GM12878 (cell line): ENCODE measurements at regions not wholly inside any gene's neighbourhood (a gene's known extent, or its start where the extent isn't known, plus 50 kb on each side); places are given as distances from the start of the nearest gene placed in this dataset.
A peak's percentile ranks its signal among the peaks of the same experiment; 100 is the strongest.

Experiments
- ATAC-seq: fragments of 200-7000 bp; cut with Tn5 transposase; 3 replicates; pipeline ENCODE4 v1.9.1; 2020; ENCODE audit warnings: mild to moderate bottlenecking, moderate library complexity
- BruUV-seq: library from RNA; stranded (reverse); fragments of 400-500 nt; replicated peaks from 2 replicates; lab custom pipeline; 2021; lab: Mats Ljungman, UMichigan
- CTCF ChIA-PET: fragments of 300-600 bp; sonication (Branson Sonifier 250); formaldehyde crosslinking; extraction: SDS; loops from one replicate; lab custom pipeline; 2021; ENCODE audit warnings: inconsistent platforms; lab: Yijun Ruan, JAX
- POLR2A ChIA-PET: fragments of 350-600 bp; formaldehyde crosslinking; extraction: SDS; loops from one replicate; lab custom pipeline; 2021; ENCODE audit warnings: inconsistent platforms; lab: Charles Lee
- RAD21 ChIA-PET: fragments of 300-600 bp; sonication (Branson Sonifier 250); formaldehyde crosslinking; loops from one replicate; lab custom pipeline; 2023; ENCODE audit warnings: antibody characterized with exemption; ENCODE audit not compliant: unreplicated experiment; lab: Charles Lee
- SMC1A ChIA-PET: fragments of 300-600 bp; sonication (Branson Sonifier 250); formaldehyde crosslinking; loops from one replicate; lab custom pipeline; 2023; ENCODE audit not compliant: unreplicated experiment, uncharacterized antibody; lab: Charles Lee
- DNase-seq: peaks from one replicate; pipeline ENCODE4 v3.0.0-alpha.2; 2011; ENCODE audit warnings: low read depth, low spot score
- FAIRE-seq: peaks from 3 replicates; lab custom pipeline; 2011; peaks lifted over from hg19 to GRCh38; lab: Jason Lieb, UNC
- H2AFZ ChIP-seq: 2 replicates; pipeline ENCODE4 v1.6.0; 2011; ENCODE audit warnings: low read depth, low read length, control low read depth; ENCODE audit not compliant: control insufficient read depth
- H3K27ac ChIP-seq: 2 replicates; pipeline ENCODE4 v1.5.1; 2011; ENCODE audit warnings: control low read depth; ENCODE audit not compliant: control insufficient read depth, insufficient read depth
- H3K27me3 ChIP-seq, 2 experiments: replicated peaks in 1 of 2; 2 replicates each; pipeline versions ENCODE4 v1.6.0 to v1.6.1; 2011; ENCODE audit warnings: low read length in 1 of 2; ENCODE audit not compliant: control insufficient read depth in 2 of 2, insufficient read depth in 2 of 2
- H3K36me3 ChIP-seq, 2 experiments: 2 replicates each; pipeline ENCODE4 v1.5.1; 2011; ENCODE audit warnings: low read length in 1 of 2; ENCODE audit not compliant: control insufficient read depth in 2 of 2, insufficient read depth in 2 of 2
- H3K4me1 ChIP-seq: 2 replicates; pipeline ENCODE4 v1.6.1; 2011; ENCODE audit warnings: mild to moderate bottlenecking, low read length, moderate library complexity, mixed read lengths; ENCODE audit not compliant: control insufficient read depth, insufficient read depth
- H3K4me2 ChIP-seq: 2 replicates; pipeline ENCODE4 v1.6.0; 2011; ENCODE audit warnings: control low read depth; ENCODE audit not compliant: control insufficient read depth, insufficient read depth
- H3K4me3 ChIP-seq: fragments of 200-600 bp; sonication (generic); 2 replicates; pipeline ENCODE4 v1.5.1; 2016
- H3K79me2 ChIP-seq: 2 replicates; pipeline ENCODE4 v1.6.0; 2011; ENCODE audit warnings: low read length; ENCODE audit not compliant: control insufficient read depth, insufficient read depth
- H3K9ac ChIP-seq: 2 replicates; pipeline ENCODE4 v1.8.0; 2011; ENCODE audit warnings: low read length, control low read depth, mixed read lengths; ENCODE audit not compliant: control insufficient read depth, insufficient read depth
- H3K9me3 ChIP-seq: replicated peaks from 3 replicates; pipeline ENCODE4 v1.5.1; 2011; ENCODE audit warnings: mild to moderate bottlenecking, low read length; ENCODE audit not compliant: control insufficient read depth, insufficient read depth
- H4K20me1 ChIP-seq: 2 replicates; pipeline ENCODE4 v1.6.0; 2011; ENCODE audit not compliant: control insufficient read depth, insufficient read depth
- CBFB ChIP-seq: IDR thresholded peaks from 2 replicates; pipeline ENCODE4 v1.6.1; 2016; ENCODE audit warnings: antibody characterized with exemption, low read depth
- CBX5 ChIP-seq: sonication (generic); IDR thresholded peaks from 2 replicates; pipeline ENCODE4 v1.6.1; 2016; ENCODE audit warnings: low read depth, moderate library complexity, mild to moderate bottlenecking, inconsistent platforms
- CREM ChIP-seq: IDR thresholded peaks from 2 replicates; pipeline ENCODE4 v1.6.1; 2014; ENCODE audit warnings: antibody characterized with exemption, low read depth
- EED ChIP-seq: sonication (generic); IDR thresholded peaks from 2 replicates; pipeline ENCODE4 v1.6.1; 2016; ENCODE audit warnings: antibody characterized with exemption, low read depth
- EP300 ChIP-seq, 2 experiments: fragments of 150-350 bp in 1 of 2; IDR thresholded peaks; 2 replicates each; pipeline ENCODE4 v1.6.1; 2011 to 2012; ENCODE audit warnings: low read depth in 2 of 2, low read length in 2 of 2, borderline replicate concordance in 1 of 2, improper control_type of control experiment in 1 of 2, inconsistent platforms in 1 of 2; ENCODE audit not compliant: control insufficient read depth in 1 of 2
- ETV6 ChIP-seq, 2 experiments: fragments of 450-650 bp in 1 of 2; IDR thresholded peaks in 1 of 2; conservative IDR thresholded peaks in 1 of 2; 2 replicates each; pipeline ENCODE4 v1.6.1; 2014; ENCODE audit warnings: antibody characterized with exemption in 1 of 2, borderline replicate concordance in 1 of 2, low read depth in 1 of 2, mild to moderate bottlenecking in 1 of 2, moderate library complexity in 1 of 2
- IRF5 ChIP-seq: fragments of 450-650 bp; IDR thresholded peaks from 2 replicates; pipeline ENCODE4 v1.6.1; 2017; ENCODE audit warnings: borderline replicate concordance
- KDM1A ChIP-seq: fragments of 200-600 bp; sonication (generic); IDR thresholded peaks from 2 replicates; pipeline ENCODE4 v1.6.1; 2016; ENCODE audit warnings: borderline replicate concordance
- MTA3 ChIP-seq: IDR thresholded peaks from 2 replicates; pipeline ENCODE4 v1.6.1; 2012; ENCODE audit warnings: low read length, inconsistent platforms, borderline replicate concordance
- NBN ChIP-seq: fragments of 450-650 bp; IDR thresholded peaks from 2 replicates; pipeline ENCODE4 v1.6.1; 2016
- PML ChIP-seq: IDR thresholded peaks from 2 replicates; pipeline ENCODE4 v1.6.1; 2012; ENCODE audit warnings: low read length, inconsistent platforms
- POLR2AphosphoS5 ChIP-seq: IDR thresholded peaks from 2 replicates; pipeline ENCODE4 v1.6.1; 2011; ENCODE audit warnings: mild to moderate bottlenecking, low read length, inconsistent platforms
- RAD51 ChIP-seq: fragments of 450-650 bp; IDR thresholded peaks from 2 replicates; pipeline ENCODE4 v1.6.1; 2016; ENCODE audit warnings: moderate library complexity, mild to moderate bottlenecking, inconsistent platforms
- SMAD1 ChIP-seq: fragments of 450-650 bp; IDR thresholded peaks from 2 replicates; pipeline ENCODE4 v1.6.1; 2018; ENCODE audit warnings: mild to moderate bottlenecking, low read depth; ENCODE audit not compliant: partially characterized antibody
- SMC3 ChIP-seq: IDR thresholded peaks from 2 replicates; pipeline ENCODE4 v1.6.1; 2011; ENCODE audit warnings: low read length, improper control_type of control experiment, borderline replicate concordance
- ZBED1 ChIP-seq: IDR thresholded peaks from 2 replicates; pipeline ENCODE4 v1.6.1; 2016; ENCODE audit warnings: borderline replicate concordance
- WGBS: methylation state at CpG from one replicate; pipeline ENCODE4 v1.1.6; 2016; ENCODE audit warnings: low lambda C conversion rate; ENCODE audit not compliant: insufficient replicate concordance, insufficient coverage; ENCODE audit errors: missing lambda C conversion rate; 5-methylcytosine and 5-hydroxymethylcytosine counted together
- in situ Hi-C: fragments of 300-500 bp; cut with MboI; formaldehyde crosslinking; loops from 9 replicates; pipeline ENCODE4 v1.14.3; 2018; ENCODE audit warnings: mixed read lengths
- intact Hi-C: fragments of 100-400 bp; cut with micrococcal nuclease; formaldehyde crosslinking; loops from one replicate; pipeline ENCODE4 v1.14.2; 2022; ENCODE audit not compliant: unreplicated experiment

GRCh38 chr21:25465263-25465662 is 142.0 kb downstream of the MRPL39 start:
- H2AFZ ChIP-seq: no peak overlapping the region
- peaks cover 34% of the 10 kb centered on the region for H3K4me1 ChIP-seq
- DNase-seq (no peak), ATAC-seq (peak; percentile 33), FAIRE-seq (no peak)
- peaks cover 14% of the 10 kb centered on the region; the same call in 2 of the 3 replicates for H3K9me3 ChIP-seq
- intact Hi-C loops (loop anchor here (2.0 kb wide), 2 partner anchors 38 to 96 kb away; no protein-coding TSS in a partner anchor), in situ Hi-C loops (no loop called here)
- H3K4me2 ChIP-seq: no peak overlapping the region
- BruUV-seq: no TSS peak
- RAD21 ChIA-PET: interaction anchor here (0.8 to 3.5 kb wide), 16 partner anchors 9 to 167 kb away, joined by 3 to 21 read pairs (median 4); no protein-coding TSS in a partner anchor
- POLR2A ChIA-PET: interaction anchor here (0.6 to 2.5 kb wide), 5 partner anchors 9 to 43 kb away, joined by 3 to 8 read pairs (median 5); no protein-coding TSS in a partner anchor
- H3K27ac ChIP-seq: peak overlapping the region; percentile 87
- H3K27me3 ChIP-seq: no peaks in the 10 kb centered on the region
- peak overlapping the region; percentile 22; the same call in 1 of the 2 replicates for H3K4me3 ChIP-seq
- peaks cover 28% of the 10 kb centered on the region for H3K79me2 ChIP-seq
- no peaks in the 10 kb centered on the region for H3K36me3 ChIP-seq
- peak; percentile 29; the same call in 1 of the 2 replicates for TF ChIP-seq POLR2AphosphoS5
- TF ChIP-seq CBFB: no peak
- no peaks in the 10 kb centered on the region for H4K20me1 ChIP-seq
- no peak overlapping the region for H3K9ac ChIP-seq
- SMC1A ChIA-PET: interaction anchor here (0.8 to 4.4 kb wide), 19 partner anchors 9 to 103 kb away, joined by 3 to 39 read pairs (median 4); no protein-coding TSS in a partner anchor
- CTCF ChIA-PET: interaction anchor here (0.9 to 2.2 kb wide), 6 partner anchors 38 to 143 kb away, joined by 3 to 8 read pairs (median 4); no protein-coding TSS in a partner anchor

GRCh38 chr21:25464275-25464674 is 143.0 kb downstream of the MRPL39 start:
- H4K20me1 ChIP-seq: no peaks in the 10 kb centered on the region
- WGBS: 2% methylated on average over 2 of the region's 2 CpGs
- H3K4me2 ChIP-seq: peak overlapping the region; percentile 68
- peaks cover 41% of the 10 kb centered on the region for H3K4me1 ChIP-seq
- RAD21 ChIA-PET: interaction anchor here (1.0 to 3.5 kb wide), 14 partner anchors 8 to 166 kb away, joined by 3 to 21 read pairs (median 4); no protein-coding TSS in a partner anchor
- SMC1A ChIA-PET: interaction anchor here (1.3 to 4.4 kb wide), 12 partner anchors 10 to 104 kb away, joined by 3 to 39 read pairs (median 10); no protein-coding TSS in a partner anchor
- in situ Hi-C loops: no loop called here
- BruUV-seq: no TSS peak
- peaks cover 36% of the 10 kb centered on the region for H3K79me2 ChIP-seq
- H3K36me3 ChIP-seq: no peaks in the 10 kb centered on the region
- intact Hi-C loops: loop anchor here (1.0 to 2.0 kb wide), 3 partner anchors 23 to 97 kb away; no protein-coding TSS in a partner anchor
- H3K27ac ChIP-seq: peak overlapping the region; percentile 87
- FAIRE-seq: peak; percentile 35
- POLR2A ChIA-PET: interaction anchor here (1.2 to 2.5 kb wide), 4 partner anchors 8 to 100 kb away, joined by 4 to 8 read pairs (median 6); no protein-coding TSS in a partner anchor
- H3K4me3 ChIP-seq: peak overlapping the region; percentile 22; the same call in 1 of the 2 replicates
- peak overlapping the region; percentile 15 for H2AFZ ChIP-seq
- peak; percentile 76 for ATAC-seq
- peak overlapping the region; percentile 32 for H3K9ac ChIP-seq
- H3K9me3 ChIP-seq: peaks cover 16% of the 10 kb centered on the region; the same call in 2 of the 3 replicates
- no peak for DNase-seq
- no peaks in the 10 kb centered on the region for H3K27me3 ChIP-seq
- CTCF ChIA-PET: interaction anchor here (0.7 to 2.2 kb wide), 6 partner anchors 44 to 144 kb away, joined by 3 to 8 read pairs (median 4); no protein-coding TSS in a partner anchor
- peak; percentile 39; the same call in 1 of the 2 replicates for TF ChIP-seq CREM
- TF ChIP-seq PML: peak; percentile 64
- TF ChIP-seq SMC3: no peak
- peak; percentile 29; the same call in 1 of the 2 replicates for TF ChIP-seq NBN
- no peak; the same call in 1 of the 2 replicates for TF ChIP-seq RAD51
- TF ChIP-seq ZBED1: peak; percentile 76; the same call in 1 of the 2 replicates
- TF ChIP-seq MTA3: 0 out of 2 replicates have a peak, but pooled peaks have one; percentile 57
- peak; percentile 69 to 94; a peak in 3 of 4 replicates for TF ChIP-seq EP300 (IDR thresholded peaks at IDR 0.05; ENCODE audit: borderline replicate concordance in 1 of 2, control insufficient read depth in 1 of 2, low read depth in 2 of 2, low read length in 2 of 2)
- TF ChIP-seq IRF5: no peak
- peak; percentile 38 for TF ChIP-seq SMAD1
- TF ChIP-seq ETV6 (conservative IDR thresholded peaks at IDR 0.05 in 1 of 2, IDR thresholded peaks at IDR 0.05 in 1 of 2; ENCODE audit: borderline replicate concordance in 1 of 2, low read depth in 1 of 2): peak in 1 of 2 experiments; percentile 34; a peak in 1 of 4 replicates
- TF ChIP-seq CBX5: peak; percentile 57; the same call in 1 of the 2 replicates
- peak; percentile 32; the same call in 1 of the 2 replicates for TF ChIP-seq EED
- TF ChIP-seq KDM1A: no peak
